22Rv1 (cell line): ENCODE measurements at regions not wholly inside any gene's neighbourhood (a gene's known extent, or its start where the extent isn't known, plus 50 kb on each side); places are given as distances from the start of the nearest gene placed in this dataset.

ENCODE experiments used
- H3K27ac ChIP-seq: fragments of 450-650 bp; 2 replicates; pipeline ENCODE4 v1.5.1; 2017
- CTCF ChIP-seq: fragments of 450-650 bp; IDR thresholded peaks from 2 replicates; pipeline ENCODE4 v1.5.1; 2017; ENCODE audit warnings: mild to moderate bottlenecking
- ZFX ChIP-seq: fragments of 450-650 bp; IDR thresholded peaks from 2 replicates; pipeline ENCODE4 v1.6.1; 2017; ENCODE audit warnings: antibody characterized with exemption, borderline replicate concordance

DNA sequence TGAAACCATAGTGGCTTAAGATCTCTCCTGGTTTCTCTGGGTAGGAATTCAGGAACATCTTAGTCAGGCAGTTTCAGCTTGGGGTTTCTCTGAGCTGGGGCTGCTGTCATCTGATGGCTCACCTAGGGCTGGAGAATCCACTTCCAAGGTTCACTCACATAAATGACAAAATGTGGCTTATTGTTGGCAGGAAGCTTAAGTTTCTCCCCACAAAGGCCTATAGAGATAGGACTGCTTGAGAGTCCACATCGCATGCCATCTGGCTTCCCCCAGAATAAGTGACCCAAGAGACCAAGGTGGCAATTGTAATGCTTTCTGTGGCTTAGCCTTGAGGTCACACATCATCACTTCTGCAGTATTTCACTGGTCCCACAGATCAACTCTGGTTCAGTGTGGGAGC, 131.4 kb downstream of the EDN1 start:
- TF ChIP-seq ZFX (no peak), CTCF (no peak)

DNA sequence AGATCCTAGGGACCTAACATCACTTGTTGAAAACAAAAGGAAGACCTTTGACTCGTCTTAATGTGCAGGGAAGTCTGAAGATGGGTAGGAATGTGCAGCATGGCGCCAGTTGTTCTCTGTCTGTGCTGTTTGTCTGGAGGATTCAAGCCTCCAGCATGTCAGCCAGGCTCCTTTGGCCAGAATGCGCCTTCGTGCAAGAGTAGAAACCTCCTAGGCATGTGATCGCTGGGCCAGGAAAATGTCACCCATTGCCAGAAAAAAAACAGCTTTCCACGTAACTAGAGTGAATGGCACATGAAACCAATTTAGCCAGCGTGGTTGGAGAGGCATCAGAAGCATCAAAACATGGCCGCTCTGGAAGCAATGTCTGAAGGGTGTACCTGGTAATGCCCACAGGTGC, 132.7 kb downstream of the EDN1 start:
- no peak overlapping the region for H3K27ac ChIP-seq
- TF ChIP-seq ZFX, result no peak
- TF ChIP-seq CTCF, result no peak

More for the DNA sequence above, 131.4 kb downstream of the EDN1 start:
- H3K27ac ChIP-seq, result no peak overlapping the region

DNA sequence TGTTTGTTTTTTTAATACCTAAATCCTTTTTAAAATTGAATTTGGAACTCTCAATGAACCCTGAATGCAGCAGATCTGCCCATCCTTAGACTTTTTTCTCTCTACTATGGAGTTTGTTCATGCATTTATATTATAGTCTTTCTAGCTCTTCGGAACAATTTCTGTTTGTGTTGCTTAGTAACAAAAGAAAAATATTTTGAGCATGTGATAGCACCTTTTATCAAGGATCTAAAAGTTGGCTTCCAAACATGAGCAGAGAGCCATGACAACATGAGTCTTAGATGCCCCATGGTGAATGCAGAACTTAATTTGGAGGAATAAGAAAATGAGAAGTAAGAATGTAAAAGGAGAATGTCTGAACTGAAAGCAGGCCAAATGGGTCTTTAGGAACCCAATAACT, 133.7 kb downstream of the EDN1 start:
- no peak overlapping the region for H3K27ac ChIP-seq
- no peak for TF ChIP-seq CTCF
- TF ChIP-seq ZFX, result no peak

- TF ChIP-seq CTCF, result no peak
- TF ChIP-seq ZFX, result no peak
- no peak overlapping the region for H3K27ac ChIP-seq
Observed at GRCh38 chr6:12426121-12426520, 136.0 kb downstream of the EDN1 start.

- TF ChIP-seq ZFX (no peak), CTCF (no peak)
- no peak overlapping the region for H3K27ac ChIP-seq
Observed at GRCh38 chr6:12431023-12431422, 140.9 kb downstream of the EDN1 start.

- H3K27ac ChIP-seq, result 0 out of 2 replicates have a peak overlapping the region, but pooled peaks have one; percentile 2
- TF ChIP-seq ZFX, result no peak
- TF ChIP-seq CTCF, result no peak
Observed at GRCh38 chr6:12436224-12436623, 146.1 kb downstream of the EDN1 start.

- 0 out of 2 replicates have a peak overlapping the region, but pooled peaks have one; percentile 2 for H3K27ac ChIP-seq
- no peak for TF ChIP-seq CTCF
Observed at GRCh38 chr6:12436683-12437082, 146.5 kb downstream of the EDN1 start.
